Neural progenitor cell (in vitro differentiated cells): ENCODE measurements at regions not wholly inside any gene's neighbourhood (a gene's known extent, or its start where the extent isn't known, plus 50 kb on each side); places are given as distances from the start of the nearest gene placed in this dataset.
A peak's percentile ranks its signal among the peaks of the same experiment; 100 is the strongest.
"Not testable (repeated sequence)": the region's sequence is repeated elsewhere in the genome, so short reads cannot be mapped to it uniquely, and the experiment has no call there.

Source experiments
- DNase-seq: peaks from one replicate; pipeline ENCODE4 v3.0.0-alpha.2; 2016; ENCODE audit warnings: low spot score
- H2AFZ ChIP-seq: fragments of 200-600 bp; sonication (generic); replicated peaks from 2 replicates; pipeline ENCODE4 v1.6.1; 2016; ENCODE audit warnings: antibody characterized with exemption
- H3F3A ChIP-seq: fragments of 200-600 bp; sonication (generic); 2 replicates; pipeline ENCODE4 v1.6.1; 2016; ENCODE audit warnings: antibody characterized with exemption, low read depth
- H3K27ac ChIP-seq: fragments of 200-600 bp; sonication (generic); 2 replicates; pipeline ENCODE4 v1.5.1; 2016; ENCODE audit warnings: mild to moderate bottlenecking
- H3K27me3 ChIP-seq: fragments of 200-600 bp; sonication (generic); 2 replicates; pipeline ENCODE4 v1.6.1; 2016; ENCODE audit warnings: mild to moderate bottlenecking, moderate library complexity
- H3K36me3 ChIP-seq: fragments of 200-600 bp; sonication (generic); 2 replicates; pipeline ENCODE4 v1.5.1; 2016
- H3K4me1 ChIP-seq: fragments of 200-600 bp; sonication (generic); 2 replicates; pipeline ENCODE4 v1.6.1; 2016; ENCODE audit warnings: mixed run types
- H3K4me2 ChIP-seq: fragments of 200-600 bp; sonication (generic); 2 replicates; pipeline ENCODE4 v1.6.1; 2016
- H3K4me3 ChIP-seq: fragments of 200-600 bp; sonication (generic); 2 replicates; pipeline ENCODE4 v1.5.1; 2016
- H3K79me2 ChIP-seq: fragments of 200-600 bp; sonication (generic); 2 replicates; pipeline ENCODE4 v1.6.1; 2016; ENCODE audit warnings: low read depth
- H3K9ac ChIP-seq: fragments of 200-600 bp; sonication (generic); 2 replicates; pipeline ENCODE4 v1.6.1; 2016
- H3K9me3 ChIP-seq: fragments of 200-600 bp; sonication (generic); 2 replicates; pipeline ENCODE4 v1.5.1; 2016; ENCODE audit warnings: low read depth
- H4K20me1 ChIP-seq: fragments of 200-600 bp; sonication (generic); 2 replicates; pipeline ENCODE4 v1.6.1; 2016; ENCODE audit warnings: low read depth
- H3K27ac Mint-ChIP-seq: 3 replicates; pipeline ENCODE4 v1.8.0; 2021; ENCODE audit warnings: mixed read lengths
- H3K27me3 Mint-ChIP-seq: 2 replicates; pipeline ENCODE4 v1.8.0; 2022; ENCODE audit warnings: low read depth, mild to moderate bottlenecking, inconsistent platforms, moderate library complexity, mixed read lengths; ENCODE audit not compliant: insufficient read depth
- H3K36me3 Mint-ChIP-seq: 3 replicates; pipeline ENCODE4 v1.8.0; 2021; ENCODE audit warnings: mixed read lengths
- H3K4me1 Mint-ChIP-seq: 3 replicates; pipeline ENCODE4 v1.8.0; 2021; ENCODE audit warnings: mixed read lengths
- H3K4me3 Mint-ChIP-seq: 3 replicates; pipeline ENCODE4 v1.8.0; 2021; ENCODE audit warnings: mild to moderate bottlenecking, moderate library complexity, mixed read lengths
- H3K9me3 Mint-ChIP-seq: 3 replicates; pipeline ENCODE4 v1.8.0; 2020; ENCODE audit warnings: mixed read lengths
- EZH2 ChIP-seq: fragments of 200-600 bp; sonication (generic); IDR thresholded peaks from 2 replicates; pipeline ENCODE4 v1.6.1; 2017; ENCODE audit warnings: antibody characterized with exemption, mild to moderate bottlenecking, moderate library complexity
- EZH2phosphoT487 ChIP-seq: fragments of 200-600 bp; sonication (generic); IDR thresholded peaks from 2 replicates; pipeline ENCODE4 v1.6.1; 2017; ENCODE audit warnings: antibody characterized with exemption
- TF ChIP-seq, protein P1 (sequence below): fragments of 200-600 bp; sonication (generic); IDR thresholded peaks from 2 replicates; pipeline ENCODE4 v1.5.1; 2017; ENCODE audit warnings: antibody characterized with exemption, mild to moderate bottlenecking

DNA sequence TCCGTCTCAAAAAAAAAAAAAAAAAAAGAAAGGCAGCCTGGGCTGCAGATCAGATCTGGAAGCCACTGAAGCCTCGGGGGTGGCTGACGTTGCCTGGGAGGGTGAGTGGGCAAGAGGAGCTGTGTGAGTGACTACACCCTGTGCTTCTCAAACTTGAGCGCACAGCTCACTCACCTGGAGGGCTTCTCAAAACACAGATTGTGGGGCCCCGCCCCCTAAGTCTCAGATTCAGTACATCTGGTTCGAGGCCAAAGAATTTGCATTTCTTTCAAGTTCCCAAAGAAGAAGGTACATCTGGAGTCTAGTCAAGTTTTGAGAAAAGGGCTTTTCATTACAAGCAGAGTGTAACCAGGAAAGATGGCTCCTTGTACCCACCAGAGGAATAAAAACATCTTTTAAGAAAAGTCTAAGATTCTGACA is 97.7 kb upstream of the CAB39 start:
- TF ChIP-seq, protein P1, sequence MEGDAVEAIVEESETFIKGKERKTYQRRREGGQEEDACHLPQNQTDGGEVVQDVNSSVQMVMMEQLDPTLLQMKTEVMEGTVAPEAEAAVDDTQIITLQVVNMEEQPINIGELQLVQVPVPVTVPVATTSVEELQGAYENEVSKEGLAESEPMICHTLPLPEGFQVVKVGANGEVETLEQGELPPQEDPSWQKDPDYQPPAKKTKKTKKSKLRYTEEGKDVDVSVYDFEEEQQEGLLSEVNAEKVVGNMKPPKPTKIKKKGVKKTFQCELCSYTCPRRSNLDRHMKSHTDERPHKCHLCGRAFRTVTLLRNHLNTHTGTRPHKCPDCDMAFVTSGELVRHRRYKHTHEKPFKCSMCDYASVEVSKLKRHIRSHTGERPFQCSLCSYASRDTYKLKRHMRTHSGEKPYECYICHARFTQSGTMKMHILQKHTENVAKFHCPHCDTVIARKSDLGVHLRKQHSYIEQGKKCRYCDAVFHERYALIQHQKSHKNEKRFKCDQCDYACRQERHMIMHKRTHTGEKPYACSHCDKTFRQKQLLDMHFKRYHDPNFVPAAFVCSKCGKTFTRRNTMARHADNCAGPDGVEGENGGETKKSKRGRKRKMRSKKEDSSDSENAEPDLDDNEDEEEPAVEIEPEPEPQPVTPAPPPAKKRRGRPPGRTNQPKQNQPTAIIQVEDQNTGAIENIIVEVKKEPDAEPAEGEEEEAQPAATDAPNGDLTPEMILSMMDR, result no peak
- TF ChIP-seq EZH2 (no peak), EZH2phosphoT487 (no peak)
- Histone ChIP-seq H3K27ac (no peak overlapping the region), H3K27me3 (no peaks in the 10 kb centered on the region), H3K4me3 (no peak overlapping the region), H3K9me3 (no peaks in the 10 kb centered on the region), H2AFZ (no peak overlapping the region), H3K4me1 (no peaks in the 10 kb centered on the region), H3K4me2 (no peak overlapping the region), H4K20me1 (no peaks in the 10 kb centered on the region), H3K9ac (no peak overlapping the region), H3K79me2 (no peaks in the 10 kb centered on the region), H3F3A (no peaks in the 10 kb centered on the region), H3K36me3 (no peaks in the 10 kb centered on the region)
- Mint-ChIP-seq H3K4me3 (no peak overlapping the region), H3K4me1 (peaks cover 7% of the 10 kb centered on the region), H3K27ac (no peak overlapping the region), H3K9me3 (no peaks in the 10 kb centered on the region), H3K27me3 (no peaks in the 10 kb centered on the region), H3K36me3 (no peaks in the 10 kb centered on the region)
- DNase-seq, result no peak

DNA sequence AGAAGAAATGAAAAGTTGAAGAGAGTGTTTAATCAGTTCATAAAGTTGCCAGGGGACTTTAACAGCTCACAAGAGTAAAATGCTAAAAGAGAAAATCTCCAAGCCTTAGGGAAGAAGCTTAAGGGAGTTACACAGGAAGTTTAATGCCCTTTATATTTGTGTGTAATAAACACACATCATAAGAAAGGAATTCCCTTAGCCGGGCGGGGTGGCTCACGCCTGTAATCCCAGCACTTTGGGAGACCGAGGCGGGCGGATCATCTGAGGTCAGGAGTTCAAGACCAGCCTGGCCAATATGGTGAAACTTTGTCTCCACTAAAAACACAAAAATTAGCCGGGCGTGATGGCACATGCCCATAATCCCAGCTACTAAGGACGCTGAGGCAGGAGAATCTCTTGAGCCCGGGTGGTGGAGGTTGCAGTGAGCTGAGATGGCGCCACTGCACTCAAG is 95.4 kb upstream of the CAB39 start:
- H3K79me2 ChIP-seq, DNase-seq, H3K4me1 ChIP-seq, H3K4me3 ChIP-seq, H3K27me3 ChIP-seq, H3K4me2 ChIP-seq, H3K9me3 Mint-ChIP-seq, H3K4me1 Mint-ChIP-seq, H4K20me1 ChIP-seq, H3K36me3 ChIP-seq, H3K27me3 Mint-ChIP-seq, H3F3A ChIP-seq, H3K36me3 Mint-ChIP-seq, H3K9me3 ChIP-seq, H3K27ac ChIP-seq, H2AFZ ChIP-seq, H3K4me3 Mint-ChIP-seq, H3K9ac ChIP-seq: not testable (repeated sequence)
- peak overlapping the region; percentile 9 for H3K27ac Mint-ChIP-seq

DNA sequence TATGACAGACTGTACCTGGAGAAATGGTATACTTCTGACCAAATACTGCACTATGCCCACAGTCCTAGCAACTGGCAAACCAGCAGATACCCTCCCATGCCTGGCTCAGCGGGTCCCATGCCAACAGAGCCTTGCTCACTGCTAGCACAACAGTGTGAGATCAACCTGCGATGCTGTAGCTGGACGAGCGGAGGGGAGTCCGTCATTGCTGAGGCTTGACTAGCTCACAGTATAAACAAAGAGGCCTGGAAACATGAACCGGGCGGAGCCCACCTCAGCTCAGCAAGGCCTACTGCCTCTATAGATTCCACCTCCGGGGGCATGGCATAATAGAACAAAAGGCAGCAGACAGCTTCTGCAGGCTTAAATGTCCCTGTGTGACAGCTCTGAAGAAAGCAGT is 93.2 kb upstream of the CAB39 start:
- no peaks in the 10 kb centered on the region for H3F3A ChIP-seq
- Mint-ChIP-seq H3K36me3 (no peaks in the 10 kb centered on the region), H3K4me3 (no peak overlapping the region), H3K27ac (no peak overlapping the region), H3K27me3 (peaks cover 4% of the 10 kb centered on the region), H3K4me1 (peaks cover 3% of the 10 kb centered on the region), H3K9me3 (peaks cover 13% of the 10 kb centered on the region)
- TF ChIP-seq EZH2phosphoT487 (no peak), EZH2 (no peak)
- TF ChIP-seq, protein P1, result no peak
- H2AFZ ChIP-seq, result no peak overlapping the region
- H4K20me1 ChIP-seq, result no peaks in the 10 kb centered on the region
- no peaks in the 10 kb centered on the region for H3K79me2 ChIP-seq
- no peak overlapping the region for H3K27ac ChIP-seq
- H3K36me3 ChIP-seq, result no peaks in the 10 kb centered on the region
- H3K4me3 ChIP-seq, result no peak overlapping the region
- H3K9me3 ChIP-seq, result no peaks in the 10 kb centered on the region
- no peak overlapping the region for H3K4me2 ChIP-seq
- H3K9ac ChIP-seq, result no peak overlapping the region
- H3K27me3 ChIP-seq, result no peaks in the 10 kb centered on the region
- peak; percentile 22 for DNase-seq
- no peaks in the 10 kb centered on the region for H3K4me1 ChIP-seq

DNA sequence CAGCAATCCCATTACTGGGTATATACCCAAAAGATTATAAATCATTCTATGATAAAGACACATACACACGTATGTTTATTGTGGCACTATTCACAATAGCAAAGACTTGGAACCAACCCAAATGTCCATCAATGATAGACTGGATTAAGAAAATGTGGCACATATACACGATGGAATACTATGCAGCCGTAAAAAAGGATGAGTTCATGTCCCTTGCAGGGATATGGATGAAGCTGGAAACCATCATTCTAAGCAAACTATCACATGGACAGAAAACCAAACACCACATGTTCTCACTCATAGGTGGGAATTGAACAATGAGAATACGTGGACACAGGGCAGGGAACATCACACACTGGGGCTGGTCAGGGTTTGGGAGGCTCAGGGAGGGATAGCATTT is 87.4 kb upstream of the CAB39 start:
- H3F3A ChIP-seq, H3K9me3 ChIP-seq, H3K36me3 ChIP-seq, H3K27me3 Mint-ChIP-seq, H3K27ac Mint-ChIP-seq, H4K20me1 ChIP-seq, H3K4me3 ChIP-seq, H3K27me3 ChIP-seq, H3K4me2 ChIP-seq, H3K27ac ChIP-seq, H3K4me3 Mint-ChIP-seq, H2AFZ ChIP-seq, H3K79me2 ChIP-seq, DNase-seq, H3K4me1 Mint-ChIP-seq, H3K36me3 Mint-ChIP-seq, H3K9ac ChIP-seq, H3K4me1 ChIP-seq: not testable (repeated sequence)
- peaks cover 17% of the 10 kb centered on the region for H3K9me3 Mint-ChIP-seq

DNA sequence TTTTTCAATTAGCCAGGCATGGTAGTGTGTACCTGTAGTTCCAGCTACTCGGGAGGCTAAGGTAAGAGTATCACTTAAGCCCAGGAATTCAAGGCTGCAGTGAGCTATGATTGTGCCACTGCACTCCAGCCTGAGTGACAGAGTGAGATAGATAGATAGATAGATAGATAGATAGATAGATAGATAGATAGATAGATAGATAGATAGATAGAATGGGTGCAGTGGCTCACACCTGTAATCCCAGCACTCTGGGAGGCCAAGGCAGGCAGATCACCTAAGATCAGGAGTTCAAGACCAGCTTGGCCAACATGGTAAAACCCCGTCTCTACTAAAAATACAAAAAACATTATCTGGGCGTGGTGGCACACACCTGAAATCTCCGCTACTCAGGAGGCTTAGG is 85.6 kb upstream of the CAB39 start:
- H3K27ac Mint-ChIP-seq, H3K4me2 ChIP-seq, H3K27me3 ChIP-seq, H4K20me1 ChIP-seq, H3K9ac ChIP-seq, H3K4me3 Mint-ChIP-seq, H2AFZ ChIP-seq, H3K4me1 ChIP-seq, H3K36me3 Mint-ChIP-seq, H3F3A ChIP-seq, H3K9me3 ChIP-seq, H3K27me3 Mint-ChIP-seq, H3K4me3 ChIP-seq, H3K4me1 Mint-ChIP-seq, H3K36me3 ChIP-seq, DNase-seq, H3K27ac ChIP-seq, H3K79me2 ChIP-seq: not testable (repeated sequence)
- peaks cover 15% of the 10 kb centered on the region for H3K9me3 Mint-ChIP-seq
